ENCODE measurements at regions not wholly inside any gene's neighbourhood (a gene's known extent, or its start where the extent isn't known, plus 50 kb on each side); places are given as distances from the start of the nearest gene placed in this dataset.

DNA sequence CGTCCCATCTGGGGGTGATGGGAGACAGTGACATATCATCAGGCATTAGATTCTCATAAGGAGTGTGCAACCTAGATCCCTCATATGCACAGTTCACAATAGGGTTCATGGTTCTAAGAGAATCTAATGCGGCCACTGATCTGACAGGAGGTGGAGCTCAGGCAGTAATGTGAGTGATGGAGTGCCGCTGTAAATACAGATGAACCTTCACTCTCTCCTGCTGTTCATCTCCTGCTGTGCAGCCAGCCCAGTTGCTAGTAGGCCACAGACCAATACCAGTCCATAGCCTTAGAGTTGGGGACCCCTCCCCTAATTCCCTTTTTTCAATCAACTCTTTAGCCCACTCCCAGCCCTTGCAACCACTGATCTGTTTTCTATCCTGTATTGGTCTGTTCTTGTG, 581.1 kb upstream of the AUTS2 start:
- H3K4me3 Mint-ChIP-seq (ENCODE audit: unreplicated experiment), result no peak overlapping the region
- H3K27me3 Mint-ChIP-seq (ENCODE audit: unreplicated experiment), result no peaks in the 10 kb centered on the region
- peaks cover 8% of the 10 kb centered on the region for H3K9me3 Mint-ChIP-seq (ENCODE audit: unreplicated experiment)
- no peaks in the 10 kb centered on the region for H3K4me1 Mint-ChIP-seq (ENCODE audit: low read depth, unreplicated experiment)
- peaks cover 21% of the 10 kb centered on the region for H3K36me3 Mint-ChIP-seq (ENCODE audit: unreplicated experiment)
- H3K27ac Mint-ChIP-seq (ENCODE audit: unreplicated experiment), result no peak overlapping the region
- DNase-seq, result no peak
- TF ChIP-seq, protein P1, sequence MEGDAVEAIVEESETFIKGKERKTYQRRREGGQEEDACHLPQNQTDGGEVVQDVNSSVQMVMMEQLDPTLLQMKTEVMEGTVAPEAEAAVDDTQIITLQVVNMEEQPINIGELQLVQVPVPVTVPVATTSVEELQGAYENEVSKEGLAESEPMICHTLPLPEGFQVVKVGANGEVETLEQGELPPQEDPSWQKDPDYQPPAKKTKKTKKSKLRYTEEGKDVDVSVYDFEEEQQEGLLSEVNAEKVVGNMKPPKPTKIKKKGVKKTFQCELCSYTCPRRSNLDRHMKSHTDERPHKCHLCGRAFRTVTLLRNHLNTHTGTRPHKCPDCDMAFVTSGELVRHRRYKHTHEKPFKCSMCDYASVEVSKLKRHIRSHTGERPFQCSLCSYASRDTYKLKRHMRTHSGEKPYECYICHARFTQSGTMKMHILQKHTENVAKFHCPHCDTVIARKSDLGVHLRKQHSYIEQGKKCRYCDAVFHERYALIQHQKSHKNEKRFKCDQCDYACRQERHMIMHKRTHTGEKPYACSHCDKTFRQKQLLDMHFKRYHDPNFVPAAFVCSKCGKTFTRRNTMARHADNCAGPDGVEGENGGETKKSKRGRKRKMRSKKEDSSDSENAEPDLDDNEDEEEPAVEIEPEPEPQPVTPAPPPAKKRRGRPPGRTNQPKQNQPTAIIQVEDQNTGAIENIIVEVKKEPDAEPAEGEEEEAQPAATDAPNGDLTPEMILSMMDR (IDR thresholded peaks at IDR 0.05; ENCODE audit: partially characterized antibody, unreplicated experiment), result no peak

DNA sequence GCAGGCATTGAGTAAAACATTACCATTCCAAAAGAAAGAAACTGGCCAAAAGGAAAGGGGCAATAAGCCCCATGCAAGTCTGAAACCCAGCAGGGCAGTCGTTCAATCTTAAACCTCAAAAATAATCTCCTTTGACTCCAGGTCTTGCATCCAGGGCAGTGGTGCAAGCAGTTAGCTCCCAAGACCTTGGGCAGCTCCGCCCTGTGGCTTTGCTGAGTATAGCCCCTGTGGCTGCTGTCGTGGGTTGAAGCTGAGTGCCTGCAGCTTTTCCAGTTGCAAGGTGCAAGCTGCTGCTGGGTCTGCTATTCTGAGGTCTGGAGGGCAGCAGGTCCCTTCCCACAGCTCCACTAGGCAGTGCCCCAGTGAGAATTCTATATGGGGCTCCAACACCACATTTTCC, 580.1 kb upstream of the AUTS2 start:
- Mint-ChIP-seq H3K4me1 (ENCODE audit: low read depth, unreplicated experiment) (no peaks in the 10 kb centered on the region), H3K4me3 (ENCODE audit: unreplicated experiment) (no peak overlapping the region), H3K9me3 (ENCODE audit: unreplicated experiment) (peaks cover 8% of the 10 kb centered on the region), H3K27ac (ENCODE audit: unreplicated experiment) (no peak overlapping the region), H3K27me3 (ENCODE audit: unreplicated experiment) (no peaks in the 10 kb centered on the region), H3K36me3 (ENCODE audit: unreplicated experiment) (peaks cover 21% of the 10 kb centered on the region)
- DNase-seq, result peak; percentile 50
- TF ChIP-seq, protein P1 (IDR thresholded peaks at IDR 0.05; ENCODE audit: partially characterized antibody, unreplicated experiment), result peak; percentile 22

DNA sequence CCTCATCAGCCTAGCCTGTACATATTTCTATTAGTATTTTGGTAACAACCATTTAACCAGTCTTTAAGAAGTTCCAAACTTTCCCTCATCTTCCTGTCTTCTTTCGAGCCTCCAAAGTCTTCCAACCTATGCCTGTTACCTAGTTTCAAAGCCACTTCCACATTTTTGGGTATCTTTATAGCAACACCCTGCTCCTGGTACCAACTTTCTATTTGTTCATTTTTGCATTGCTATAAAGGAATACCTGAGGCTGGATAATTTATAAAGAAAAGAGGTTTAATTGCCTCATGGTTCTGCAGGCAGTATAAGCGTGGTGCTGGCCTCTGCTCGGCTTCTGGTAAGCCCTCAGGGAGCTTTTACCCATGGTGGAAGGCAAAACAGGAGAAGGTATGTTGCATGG, 578.8 kb upstream of the AUTS2 start:
- Mint-ChIP-seq H3K4me3 (ENCODE audit: unreplicated experiment) (no peak overlapping the region), H3K27ac (ENCODE audit: unreplicated experiment) (no peak overlapping the region), H3K9me3 (ENCODE audit: unreplicated experiment) (peaks cover 8% of the 10 kb centered on the region), H3K36me3 (ENCODE audit: unreplicated experiment) (peaks cover 18% of the 10 kb centered on the region), H3K4me1 (ENCODE audit: low read depth, unreplicated experiment) (no peaks in the 10 kb centered on the region), H3K27me3 (ENCODE audit: unreplicated experiment) (no peaks in the 10 kb centered on the region)
- TF ChIP-seq, protein P1 (IDR thresholded peaks at IDR 0.05; ENCODE audit: partially characterized antibody, unreplicated experiment), result no peak
- no peak for DNase-seq

DNA sequence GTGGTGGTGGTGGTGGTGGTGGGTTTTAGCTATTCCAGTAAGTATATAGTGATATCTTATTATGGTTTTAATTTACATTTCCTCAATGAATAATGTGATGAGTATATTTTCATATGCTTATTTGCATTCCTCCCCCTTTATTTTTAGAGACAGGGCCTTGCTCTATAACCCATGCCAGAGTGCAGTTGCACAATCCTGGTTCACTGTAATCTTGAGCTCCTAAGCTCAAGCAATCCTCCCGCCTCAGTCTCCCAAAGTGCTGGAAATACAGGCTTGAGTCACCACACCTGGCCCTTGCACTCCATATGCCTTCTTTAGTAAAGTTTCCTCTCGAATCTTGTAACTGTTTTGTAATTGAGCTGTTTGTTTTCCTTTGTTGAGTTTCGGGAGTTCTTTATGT, 577.7 kb upstream of the AUTS2 start:
- H3K27ac Mint-ChIP-seq (ENCODE audit: unreplicated experiment), result no peak overlapping the region
- H3K9me3 Mint-ChIP-seq (ENCODE audit: unreplicated experiment), result peaks cover 8% of the 10 kb centered on the region
- H3K4me3 Mint-ChIP-seq (ENCODE audit: unreplicated experiment), result no peak overlapping the region
- TF ChIP-seq, protein P1 (IDR thresholded peaks at IDR 0.05; ENCODE audit: partially characterized antibody, unreplicated experiment), result no peak
- H3K4me1 Mint-ChIP-seq (ENCODE audit: low read depth, unreplicated experiment), result no peaks in the 10 kb centered on the region
- H3K27me3 Mint-ChIP-seq (ENCODE audit: unreplicated experiment), result no peaks in the 10 kb centered on the region
- H3K36me3 Mint-ChIP-seq (ENCODE audit: unreplicated experiment), result peaks cover 15% of the 10 kb centered on the region
- no peak for DNase-seq

DNA sequence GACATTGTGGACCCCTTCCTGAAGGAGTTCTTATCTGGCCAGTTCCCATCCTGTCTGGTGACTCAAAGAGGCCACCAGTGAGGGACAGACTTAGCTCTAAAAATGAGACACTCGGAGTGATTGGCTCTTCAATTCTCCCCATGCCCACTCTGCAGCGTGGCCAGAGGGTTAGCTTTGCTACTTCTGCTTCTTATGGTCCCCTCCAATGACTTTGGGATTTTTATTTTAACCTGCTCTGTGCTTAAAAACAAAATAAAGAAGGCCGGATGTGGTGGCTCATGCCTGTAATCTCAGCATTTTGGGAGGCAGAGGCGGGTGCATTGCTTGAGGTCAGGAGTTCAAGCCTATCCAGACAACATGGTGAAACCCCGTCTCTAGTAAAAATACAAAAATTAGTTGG, 573.0 kb upstream of the AUTS2 start:
- Mint-ChIP-seq H3K9me3 (ENCODE audit: unreplicated experiment) (no peaks in the 10 kb centered on the region), H3K4me1 (ENCODE audit: low read depth, unreplicated experiment) (no peaks in the 10 kb centered on the region), H3K27ac (ENCODE audit: unreplicated experiment) (no peak overlapping the region), H3K27me3 (ENCODE audit: unreplicated experiment) (no peaks in the 10 kb centered on the region), H3K4me3 (ENCODE audit: unreplicated experiment) (no peak overlapping the region), H3K36me3 (ENCODE audit: unreplicated experiment) (peaks cover 5% of the 10 kb centered on the region)
- TF ChIP-seq, protein P1 (IDR thresholded peaks at IDR 0.05; ENCODE audit: partially characterized antibody, unreplicated experiment), result no peak
- DNase-seq, result no peak
